Ecto neural progenitor cell (in vitro differentiated cells): ENCODE measurements at regions not wholly inside any gene's neighbourhood (a gene's known extent, or its start where the extent isn't known, plus 50 kb on each side); places are given as distances from the start of the nearest gene placed in this dataset.
"Not testable (repeated sequence)": the region's sequence is repeated elsewhere in the genome, so short reads cannot be mapped to it uniquely, and the experiment has no call there.

Experiments used
- DNase-seq: peaks from one replicate; pipeline ENCODE4 v3.0.0-alpha.2; 2018; ENCODE audit warnings: low spot score

- no peak for DNase-seq
Observed at GRCh38 chr9:82790875-82791274, 272.1 kb downstream of the RASEF start.

- DNase-seq = no peak
Observed at GRCh38 chr9:82791692-82792091, 271.2 kb downstream of the RASEF start.

- no peak for DNase-seq
Observed at GRCh38 chr9:82797534-82797933, 265.4 kb downstream of the RASEF start.

- no peak for DNase-seq
Observed at GRCh38 chr9:82799286-82799685, 263.7 kb downstream of the RASEF start.

GRCh38 chr9:82805027-82805426, 257.9 kb downstream of the RASEF start:
- no peak for DNase-seq

GRCh38 chr9:82808478-82808877, 254.5 kb downstream of the RASEF start:
- DNase-seq = no peak

- DNase-seq = no peak
Observed at GRCh38 chr9:82810915-82811314, 252.0 kb downstream of the RASEF start.

- DNase-seq = no peak
Observed at GRCh38 chr9:82819260-82819659, 243.7 kb downstream of the RASEF start.

- no peak for DNase-seq
Observed at GRCh38 chr9:82820186-82820585, 242.8 kb downstream of the RASEF start.

GRCh38 chr9:82829818-82830217, 233.1 kb downstream of the RASEF start:
- DNase-seq = no peak

- DNase-seq = no peak
Observed at GRCh38 chr9:82865524-82865923, 197.4 kb downstream of the RASEF start.

- no peak for DNase-seq
Observed at GRCh38 chr9:82880336-82881050, 182.4 kb downstream of the RASEF start.

- no peak for DNase-seq
Observed at GRCh38 chr9:82882138-82882537, 180.8 kb downstream of the RASEF start.

- no peak for DNase-seq
Observed at GRCh38 chr9:82882748-82883147, 180.2 kb downstream of the RASEF start.

- no peak for DNase-seq
Observed at GRCh38 chr9:82883436-82883835, 179.5 kb downstream of the RASEF start.

- DNase-seq = not testable (repeated sequence)
Observed at GRCh38 chr9:82883974-82884373, 179.0 kb downstream of the RASEF start.

- no peak for DNase-seq
Observed at GRCh38 chr9:82890401-82890800, 172.5 kb downstream of the RASEF start.

GRCh38 chr9:82890865-82891264, 172.1 kb downstream of the RASEF start:
- no peak for DNase-seq

GRCh38 chr9:82891321-82891720, 171.6 kb downstream of the RASEF start:
- no peak for DNase-seq

- DNase-seq = no peak
Observed at GRCh38 chr9:82893549-82893948, 169.4 kb downstream of the RASEF start.

GRCh38 chr9:82894548-82894947, 168.4 kb downstream of the RASEF start:
- DNase-seq = no peak

GRCh38 chr9:82894961-82895821, 167.8 kb downstream of the RASEF start:
- no peak for DNase-seq

- DNase-seq = no peak
Observed at GRCh38 chr9:82895822-82896110, 167.2 kb downstream of the RASEF start.

- no peak for DNase-seq
Observed at GRCh38 chr9:82903503-82903902, 159.4 kb downstream of the RASEF start.
